ENCODE measurements at regions not wholly inside any gene's neighbourhood (a gene's known extent, or its start where the extent isn't known, plus 50 kb on each side); places are given as distances from the start of the nearest gene placed in this dataset.
A peak's percentile ranks its signal among the peaks of the same experiment; 100 is the strongest.

- TF ChIP-seq, protein P1, sequence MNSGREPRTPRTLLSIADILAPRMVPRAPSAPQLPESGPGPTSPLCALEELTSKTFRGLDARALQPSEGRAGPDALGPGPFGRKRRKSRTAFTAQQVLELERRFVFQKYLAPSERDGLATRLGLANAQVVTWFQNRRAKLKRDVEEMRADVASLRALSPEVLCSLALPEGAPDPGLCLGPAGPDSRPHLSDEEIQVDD (CRISPR knock-in tag; IDR thresholded peaks at IDR 0.05; ENCODE audit: borderline replicate concordance) = no peak
- 0 out of 2 replicates have a peak, but pooled peaks have one; percentile 51 for TF ChIP-seq KLF6 (CRISPR knock-in tag; IDR thresholded peaks at IDR 0.05)
- TF ChIP-seq RXRB (CRISPR knock-in tag; IDR thresholded peaks at IDR 0.05; ENCODE audit: borderline replicate concordance) = peak; percentile 61; the same call in 1 of the 2 replicates
- no peak for TF ChIP-seq ZSCAN20 (CRISPR knock-in tag; IDR thresholded peaks at IDR 0.05; ENCODE audit: borderline replicate concordance)
- peak; percentile 87 for TF ChIP-seq ARID5B (CRISPR knock-in tag; IDR thresholded peaks at IDR 0.05)
- TF ChIP-seq THAP11 (CRISPR knock-in tag; IDR thresholded peaks at IDR 0.05) = peak; percentile 29; the same call in 1 of the 2 replicates
Measured at GRCh38 chr12:118603610-118604361, 227.4 kb downstream of the SUDS3 start (continued).

DNA sequence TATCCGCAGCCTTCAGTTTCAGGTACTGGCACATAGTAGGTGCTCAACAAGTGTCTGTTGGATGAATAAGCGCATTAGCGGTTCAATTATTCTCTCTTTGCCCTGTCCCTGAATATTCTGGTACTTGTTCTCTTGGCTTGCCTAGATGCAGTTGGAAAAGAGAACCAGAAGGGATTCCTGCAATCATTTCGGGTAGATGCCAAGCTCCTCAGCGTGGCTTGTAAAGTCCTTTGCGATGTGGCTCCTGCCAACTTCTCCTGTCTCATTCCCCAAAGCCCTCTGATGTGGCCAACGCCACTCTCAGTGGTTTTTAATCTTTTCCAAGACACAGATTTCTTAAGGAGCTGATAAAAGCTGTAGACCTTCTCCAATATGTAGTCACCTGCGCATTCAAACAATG, 230.3 kb downstream of the SUDS3 start:
- no peak overlapping the region for H3K4me2 ChIP-seq (ENCODE audit: low read depth, low read length)
- ChIA-PET CTCF (ENCODE audit: low intra/inter-chr PET ratio, low total read pairs) (no interaction called here), POLR2A (no interaction called here)
- in situ Hi-C loops (cut with HindIII; ENCODE audit: extremely low pct_ligation_motif_present, low pct_unique_long_range_greater_than_20kb) (no loop called here), intact Hi-C loops (cut with micrococcal nuclease; ENCODE audit: unreplicated experiment) (no loop called here)
- 48% methylated on average over 8 of the region's 8 CpGs for WGBS (ENCODE audit: low lambda C conversion rate)
- no peaks in the 10 kb centered on the region for H3K36me3 ChIP-seq (replicated peaks in 1 of 2; ENCODE audit: control insufficient read depth in 1 of 2, insufficient read depth in 2 of 2, low read length in 2 of 2)
- H3K27me3 ChIP-seq (ENCODE audit: control insufficient read depth in 1 of 2, insufficient read depth in 2 of 2, low read length in 2 of 2) = peaks cover under 1 to 1% of the 10 kb centered on the region in 2 experiments; a peak in 1 of 5 replicates
- BruUV-seq (replicated peaks) = no TSS peak
- no peak overlapping the region for H3K9ac ChIP-seq (ENCODE audit: insufficient read depth, low read depth, low read length)
- no peak overlapping the region for H3K27ac ChIP-seq (ENCODE audit: extremely low read length, insufficient read depth, low read length)
- no peaks in the 10 kb centered on the region for H4K20me1 ChIP-seq (ENCODE audit: insufficient read depth, low read length)
- ATAC-seq (no peak), DNase-seq (ENCODE audit: low spot score) (no peak), FAIRE-seq (no peak)
- no peaks in the 10 kb centered on the region for H3K9me3 ChIP-seq (ENCODE audit: low read length)
- H3K79me2 ChIP-seq (ENCODE audit: insufficient read depth, low read length) = no peaks in the 10 kb centered on the region
- H2AFZ ChIP-seq (ENCODE audit: low read length) = no peak overlapping the region
- H3K4me1 ChIP-seq (ENCODE audit: insufficient read depth, low read length) = peaks cover 24% of the 10 kb centered on the region
- H3K4me3 ChIP-seq (replicated peaks in 1 of 3; ENCODE audit: insufficient read depth in 1 of 3, low read depth in 2 of 3, low read length in 3 of 3) = no peak overlapping the region
- no peak for TF ChIP-seq DPF2 (CRISPR knock-in tag; IDR thresholded peaks at IDR 0.05; ENCODE audit: borderline replicate concordance, low read depth)
- no peak for TF ChIP-seq ZNF598 (CRISPR knock-in tag; IDR thresholded peaks at IDR 0.05; ENCODE audit: borderline replicate concordance)
- TF ChIP-seq SP140L (CRISPR knock-in tag; IDR thresholded peaks at IDR 0.05; ENCODE audit: borderline replicate concordance) = no peak
- no peak for TF ChIP-seq SRSF1 (optimal IDR thresholded peaks at IDR 0.05; ENCODE audit: low read depth, low read length)
- no peak for TF ChIP-seq ZNF879 (CRISPR knock-in tag; IDR thresholded peaks at IDR 0.05)
- TF ChIP-seq ELF4 (CRISPR knock-in tag; IDR thresholded peaks at IDR 0.05; ENCODE audit: borderline replicate concordance) = no peak
- no peak for TF ChIP-seq TBL1XR1 (IDR thresholded peaks at IDR 0.05; ENCODE audit: borderline replicate concordance, low read length, partially characterized antibody)
- no peak for TF ChIP-seq POLR2G (IDR thresholded peaks at IDR 0.05; ENCODE audit: low read depth, low read length)
- TF ChIP-seq ZNF232 (CRISPR knock-in tag; IDR thresholded peaks at IDR 0.05; ENCODE audit: borderline replicate concordance) = no peak
- TF ChIP-seq TMF1 (CRISPR knock-in tag; IDR thresholded peaks at IDR 0.05; ENCODE audit: low read depth) = no peak
- no peak for TF ChIP-seq HOXD1 (CRISPR knock-in tag; IDR thresholded peaks at IDR 0.05)
- no peak for TF ChIP-seq HMGA1 (CRISPR knock-in tag; conservative IDR thresholded peaks at IDR 0.05)
- TF ChIP-seq ELF1 (CRISPR knock-in tag; IDR thresholded peaks at IDR 0.05) = no peak
